ENCODE measurements at regions not wholly inside any gene's neighbourhood (a gene's known extent, or its start where the extent isn't known, plus 50 kb on each side); places are given as distances from the start of the nearest gene placed in this dataset.

GRCh38 chr13:107716741-107717140 lies 498.6 kb downstream of the LIG4 start:
- no peak for TF ChIP-seq CTCF (IDR thresholded peaks at IDR 0.05; ENCODE audit: poor library complexity)
- no peak for TF ChIP-seq EZH2 (IDR thresholded peaks at IDR 0.05; ENCODE audit: borderline replicate concordance)

Measured in hepatocyte (in vitro differentiated cells).